ENCODE measurements at regions not wholly inside any gene's neighbourhood (a gene's known extent, or its start where the extent isn't known, plus 50 kb on each side); places are given as distances from the start of the nearest gene placed in this dataset.

DNA sequence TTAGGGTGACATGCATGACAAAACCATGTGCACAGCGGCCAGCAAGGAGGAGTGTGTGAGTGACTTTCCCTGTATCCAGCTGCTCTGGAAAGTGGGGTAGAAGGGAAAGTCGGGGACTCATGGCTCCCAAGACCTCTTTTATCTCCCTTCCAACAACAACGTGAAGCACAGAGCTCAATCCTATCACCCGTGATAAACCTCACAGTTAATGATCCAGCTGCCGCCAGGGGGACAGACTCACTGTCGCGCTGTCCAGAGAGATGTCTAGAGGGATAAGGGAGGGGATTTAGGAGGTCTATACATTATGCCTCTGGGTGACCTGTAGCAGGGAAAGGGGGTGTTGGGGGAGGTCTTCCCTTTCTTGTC is 84.0 kb upstream of the SMNDC1 start:
- no peaks in the 10 kb centered on the region for H3K27me3 ChIP-seq
- H3K36me3 ChIP-seq (replicated peaks; ENCODE audit: insufficient read depth, low read depth), result no peaks in the 10 kb centered on the region
- no peak for DNase-seq (ENCODE audit: low spot score)
- H3K27ac ChIP-seq, result peak overlapping the region; percentile 75
- H2AFZ ChIP-seq, result no peak overlapping the region
- H3K4me1 ChIP-seq (ENCODE audit: insufficient read depth), result peaks cover 17% of the 10 kb centered on the region
- no peak for TF ChIP-seq EZH2phosphoT487 (IDR thresholded peaks at IDR 0.05; ENCODE audit: low read depth, severe bottlenecking, unreplicated experiment)
- TF ChIP-seq, protein P1, sequence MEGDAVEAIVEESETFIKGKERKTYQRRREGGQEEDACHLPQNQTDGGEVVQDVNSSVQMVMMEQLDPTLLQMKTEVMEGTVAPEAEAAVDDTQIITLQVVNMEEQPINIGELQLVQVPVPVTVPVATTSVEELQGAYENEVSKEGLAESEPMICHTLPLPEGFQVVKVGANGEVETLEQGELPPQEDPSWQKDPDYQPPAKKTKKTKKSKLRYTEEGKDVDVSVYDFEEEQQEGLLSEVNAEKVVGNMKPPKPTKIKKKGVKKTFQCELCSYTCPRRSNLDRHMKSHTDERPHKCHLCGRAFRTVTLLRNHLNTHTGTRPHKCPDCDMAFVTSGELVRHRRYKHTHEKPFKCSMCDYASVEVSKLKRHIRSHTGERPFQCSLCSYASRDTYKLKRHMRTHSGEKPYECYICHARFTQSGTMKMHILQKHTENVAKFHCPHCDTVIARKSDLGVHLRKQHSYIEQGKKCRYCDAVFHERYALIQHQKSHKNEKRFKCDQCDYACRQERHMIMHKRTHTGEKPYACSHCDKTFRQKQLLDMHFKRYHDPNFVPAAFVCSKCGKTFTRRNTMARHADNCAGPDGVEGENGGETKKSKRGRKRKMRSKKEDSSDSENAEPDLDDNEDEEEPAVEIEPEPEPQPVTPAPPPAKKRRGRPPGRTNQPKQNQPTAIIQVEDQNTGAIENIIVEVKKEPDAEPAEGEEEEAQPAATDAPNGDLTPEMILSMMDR (IDR thresholded peaks at IDR 0.05; ENCODE audit: poor library complexity), result peak; percentile 14
- no peak for TF ChIP-seq EZH2 (IDR thresholded peaks at IDR 0.05; ENCODE audit: borderline replicate concordance)
- no peaks in the 10 kb centered on the region for H3K9me3 ChIP-seq (ENCODE audit: low read depth)
- no peak overlapping the region for H3K4me2 ChIP-seq
- no peak overlapping the region for H3K4me3 ChIP-seq
- no peaks in the 10 kb centered on the region for H3K79me2 ChIP-seq
- H3K9me2 ChIP-seq (replicated peaks; ENCODE audit: insufficient read depth), result no peaks in the 10 kb centered on the region
- 49% methylated on average over 7 of the region's 7 CpGs for WGBS (ENCODE audit: low lambda C conversion rate, missing lambda C conversion rate)
- no peaks in the 10 kb centered on the region for H4K20me1 ChIP-seq (ENCODE audit: insufficient read depth, poor library complexity, severe bottlenecking)

DNA sequence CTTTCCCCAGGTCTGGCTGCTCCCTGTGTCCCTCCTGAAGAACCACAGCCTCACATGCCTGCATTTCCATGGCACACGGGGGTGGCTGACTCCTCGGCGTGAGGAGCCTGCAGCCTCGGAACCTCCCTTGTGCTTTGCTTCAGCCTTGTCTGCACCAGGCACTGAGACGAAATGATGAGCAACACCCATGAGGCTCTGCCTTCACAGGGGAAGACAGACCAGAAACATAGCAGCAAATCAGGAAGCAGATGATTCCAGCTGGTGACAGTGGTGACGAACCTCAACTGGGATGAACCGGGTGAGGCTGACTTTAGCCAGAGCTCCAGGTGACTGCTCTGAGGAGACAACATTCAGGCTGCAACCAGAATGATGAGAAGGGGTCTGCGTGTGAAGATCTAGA is 84.5 kb upstream of the SMNDC1 start:
- H3K9me3 ChIP-seq (ENCODE audit: low read depth), result no peaks in the 10 kb centered on the region
- H3K4me2 ChIP-seq, result no peak overlapping the region
- H3K4me1 ChIP-seq (ENCODE audit: insufficient read depth), result peaks cover 17% of the 10 kb centered on the region
- no peaks in the 10 kb centered on the region for H3K9me2 ChIP-seq (replicated peaks; ENCODE audit: insufficient read depth)
- no peaks in the 10 kb centered on the region for H4K20me1 ChIP-seq (ENCODE audit: insufficient read depth, poor library complexity, severe bottlenecking)
- no peaks in the 10 kb centered on the region for H3K27me3 ChIP-seq
- DNase-seq (ENCODE audit: low spot score), result no peak
- H2AFZ ChIP-seq, result no peak overlapping the region
- no peaks in the 10 kb centered on the region for H3K36me3 ChIP-seq (replicated peaks; ENCODE audit: insufficient read depth, low read depth)
- no peak overlapping the region for H3K4me3 ChIP-seq
- H3K27ac ChIP-seq, result no peak overlapping the region
- WGBS (ENCODE audit: low lambda C conversion rate, missing lambda C conversion rate), result 73% methylated on average over 8 of the region's 8 CpGs
- H3K79me2 ChIP-seq, result no peaks in the 10 kb centered on the region
- TF ChIP-seq EZH2 (IDR thresholded peaks at IDR 0.05; ENCODE audit: borderline replicate concordance), result no peak

DNA sequence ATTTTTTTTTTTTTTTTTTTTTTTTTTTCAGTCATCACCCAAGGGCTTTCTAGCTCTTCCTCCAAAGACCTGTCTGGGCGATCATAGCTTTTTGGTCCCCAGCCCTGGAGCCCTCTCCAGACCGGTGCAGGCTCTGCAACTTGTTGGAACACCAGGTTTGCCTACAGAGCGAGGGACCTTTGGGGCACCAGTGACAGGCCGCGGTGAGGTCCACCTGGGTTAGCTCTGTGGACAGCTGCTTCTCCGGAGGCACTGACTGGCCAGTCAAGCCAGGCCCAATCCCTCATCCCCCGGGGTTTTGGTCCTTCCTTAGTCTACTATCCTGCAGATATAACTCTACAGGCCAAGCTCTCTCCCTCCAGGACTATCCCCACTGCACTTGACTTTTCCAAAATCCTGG is 86.8 kb upstream of the SMNDC1 start:
- WGBS (ENCODE audit: low lambda C conversion rate, missing lambda C conversion rate), result 92% methylated on average over 7 of the region's 7 CpGs

DNA sequence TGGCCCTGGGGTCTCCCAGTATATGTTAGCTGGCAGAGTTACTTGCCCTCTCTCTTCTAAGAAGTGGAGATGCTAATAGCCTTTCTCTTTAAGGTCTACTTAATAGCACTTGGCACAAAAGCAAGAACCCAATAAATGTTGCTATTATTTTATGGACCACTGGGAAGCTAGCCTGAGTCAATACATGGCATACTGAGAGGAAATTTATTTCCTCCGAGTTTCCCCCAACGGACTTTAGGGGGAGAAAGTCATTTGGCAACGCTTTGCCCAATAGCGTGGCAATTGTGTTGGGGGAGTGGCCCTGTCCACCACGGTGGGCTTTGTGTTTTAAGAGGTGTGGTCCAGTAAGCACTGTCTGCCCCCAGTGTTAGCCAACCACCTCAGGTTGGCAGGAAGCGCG is 87.4 kb upstream of the SMNDC1 start:
- no peaks in the 10 kb centered on the region for H3K36me3 ChIP-seq (replicated peaks; ENCODE audit: insufficient read depth, low read depth)
- no peaks in the 10 kb centered on the region for H4K20me1 ChIP-seq (ENCODE audit: insufficient read depth, poor library complexity, severe bottlenecking)
- no peak overlapping the region for H3K4me3 ChIP-seq
- H3K27ac ChIP-seq, result no peak overlapping the region
- H3K79me2 ChIP-seq, result no peaks in the 10 kb centered on the region
- H2AFZ ChIP-seq, result no peak overlapping the region
- no peak for TF ChIP-seq EZH2phosphoT487 (IDR thresholded peaks at IDR 0.05; ENCODE audit: low read depth, severe bottlenecking, unreplicated experiment)
- no peak for TF ChIP-seq EZH2 (IDR thresholded peaks at IDR 0.05; ENCODE audit: borderline replicate concordance)
- TF ChIP-seq, protein P1 (IDR thresholded peaks at IDR 0.05; ENCODE audit: poor library complexity), result no peak
- H3K4me1 ChIP-seq (ENCODE audit: insufficient read depth), result peaks cover 20% of the 10 kb centered on the region
- no peak for DNase-seq (ENCODE audit: low spot score)
- no peaks in the 10 kb centered on the region for H3K9me2 ChIP-seq (replicated peaks; ENCODE audit: insufficient read depth)
- H3K27me3 ChIP-seq, result no peaks in the 10 kb centered on the region
- no peaks in the 10 kb centered on the region for H3K9me3 ChIP-seq (ENCODE audit: low read depth)
- no peak overlapping the region for H3K4me2 ChIP-seq
- WGBS (ENCODE audit: low lambda C conversion rate, missing lambda C conversion rate), result 73% methylated on average over 7 of the region's 7 CpGs

More for the DNA sequence above, 86.8 kb upstream of the SMNDC1 start:
- Histone ChIP-seq H3K4me2 (no peak overlapping the region), H3K27me3 (no peaks in the 10 kb centered on the region), H3K9me2 (replicated peaks; ENCODE audit: insufficient read depth) (no peaks in the 10 kb centered on the region), H3K9me3 (ENCODE audit: low read depth) (no peaks in the 10 kb centered on the region), H3K79me2 (no peaks in the 10 kb centered on the region), H3K4me1 (ENCODE audit: insufficient read depth) (peaks cover 20% of the 10 kb centered on the region), H4K20me1 (ENCODE audit: insufficient read depth, poor library complexity, severe bottlenecking) (no peaks in the 10 kb centered on the region), H2AFZ (no peak overlapping the region), H3K27ac (no peak overlapping the region), H3K36me3 (replicated peaks; ENCODE audit: insufficient read depth, low read depth) (no peaks in the 10 kb centered on the region), H3K4me3 (no peak overlapping the region)
- DNase-seq (ENCODE audit: low spot score), result no peak
- TF ChIP-seq EZH2 (IDR thresholded peaks at IDR 0.05; ENCODE audit: borderline replicate concordance), result no peak
- no peak for TF ChIP-seq EZH2phosphoT487 (IDR thresholded peaks at IDR 0.05; ENCODE audit: low read depth, severe bottlenecking, unreplicated experiment)
- TF ChIP-seq, protein P1 (IDR thresholded peaks at IDR 0.05; ENCODE audit: poor library complexity), result no peak
